ENCODE measurements at regions not wholly inside any gene's neighbourhood (a gene's known extent, or its start where the extent isn't known, plus 50 kb on each side); places are given as distances from the start of the nearest gene placed in this dataset.

DNA sequence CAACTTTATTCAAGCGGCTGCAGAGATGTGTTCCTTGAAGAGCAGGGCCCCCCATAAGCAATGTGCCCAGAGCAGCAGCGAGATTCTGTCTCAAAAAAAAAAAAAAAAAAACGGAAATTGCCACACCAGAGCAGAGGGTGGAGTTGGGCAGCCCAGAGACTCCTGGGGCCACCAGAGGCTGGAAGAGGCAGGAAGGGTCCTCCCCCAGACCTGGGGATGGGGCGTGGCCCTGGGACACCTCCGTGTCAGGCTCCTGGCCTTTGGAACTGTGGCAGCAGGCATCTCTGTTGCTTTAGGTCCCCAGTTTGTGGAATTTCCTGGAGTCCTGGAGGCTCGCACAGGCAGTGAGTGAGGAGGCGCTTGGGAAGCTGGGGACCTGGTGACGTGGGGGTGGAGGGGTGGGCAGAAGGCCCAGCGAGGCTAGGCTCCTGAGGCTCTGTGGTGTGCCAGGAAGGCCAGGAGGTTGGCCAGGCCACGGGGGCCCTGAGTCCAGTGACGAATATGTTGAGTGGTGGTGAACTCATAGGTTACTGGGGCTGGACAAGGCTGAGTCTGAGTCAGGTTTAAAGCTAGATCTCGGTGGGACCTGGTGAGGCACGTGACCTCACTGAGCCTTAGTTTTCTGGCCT is 735.6 kb downstream of the BRD1 start:
- DNase-seq = no peak

DNA sequence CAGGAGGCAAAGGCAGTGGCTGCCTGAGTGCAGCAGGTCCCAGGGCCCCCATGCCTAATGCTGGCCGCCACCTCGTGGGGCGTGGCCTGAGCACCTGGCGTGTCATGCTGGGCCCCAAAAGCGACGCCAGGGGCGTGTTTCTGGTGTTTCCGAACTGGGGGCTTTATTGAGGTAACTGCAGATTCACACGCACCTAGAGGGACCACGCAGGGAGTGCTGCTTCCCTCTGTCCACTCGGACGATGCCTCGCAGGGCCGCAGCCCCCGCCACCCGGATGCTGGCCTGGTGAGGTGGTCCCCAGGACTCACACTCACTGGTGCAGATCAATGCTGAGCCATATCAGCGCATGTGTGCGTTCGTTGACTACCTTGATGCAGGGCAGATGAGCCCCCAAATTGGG is 736.2 kb downstream of the BRD1 start:
- no peak for DNase-seq

DNA sequence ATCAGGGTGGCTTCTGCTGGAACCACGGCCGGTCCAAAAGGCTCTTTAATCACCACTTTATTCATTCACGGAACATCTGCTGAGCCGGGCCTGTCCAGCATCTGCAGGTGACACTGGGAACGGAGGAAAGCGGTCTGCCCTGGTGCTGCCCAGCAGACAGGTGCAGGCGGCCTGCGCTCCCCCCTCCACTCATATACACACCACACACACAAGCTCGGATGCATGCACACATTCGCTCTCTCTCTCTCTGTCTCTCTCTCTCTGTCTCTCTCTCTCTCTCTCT is 736.9 kb downstream of the BRD1 start:
- DNase-seq = no peak

DNA sequence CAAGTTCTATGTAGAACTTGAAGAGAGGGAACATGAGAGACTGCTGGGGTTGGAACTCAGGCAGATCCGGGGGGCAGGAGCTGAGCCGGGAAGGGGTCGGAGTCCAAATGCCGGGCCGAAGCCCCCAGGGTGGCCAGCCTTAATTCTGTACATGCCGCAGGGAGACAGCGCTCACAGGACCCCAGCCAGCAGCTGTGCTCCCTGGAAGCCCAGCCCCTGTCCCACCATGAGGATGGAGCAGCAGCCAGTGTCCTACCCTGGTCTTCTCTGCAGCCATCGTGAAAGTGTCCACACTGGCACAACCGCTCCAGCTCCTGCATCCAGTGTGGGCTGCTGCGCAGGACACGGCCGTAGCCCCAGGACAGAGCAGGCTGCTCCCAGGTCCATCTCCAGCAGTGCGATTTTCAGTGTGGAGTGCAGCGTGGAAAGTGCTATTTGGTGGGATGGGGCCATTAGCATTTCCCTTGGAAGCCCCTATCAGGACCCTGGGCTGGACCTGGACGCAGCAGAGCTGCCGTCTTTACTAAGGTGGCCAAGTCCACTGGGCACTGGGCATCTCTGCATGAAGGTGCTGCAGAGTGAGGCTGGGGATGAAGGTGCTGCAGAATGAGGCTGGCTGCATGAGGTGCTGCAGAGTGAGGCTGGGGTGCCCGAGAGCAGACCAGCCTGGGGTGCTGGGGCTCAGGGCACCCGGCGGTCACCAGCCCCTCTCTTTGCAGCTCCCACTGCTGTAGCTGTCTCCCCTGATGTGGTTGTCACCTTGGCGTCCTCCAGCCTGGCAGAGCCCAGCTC is 737.4 kb downstream of the BRD1 start:
- no peak for DNase-seq

DNA sequence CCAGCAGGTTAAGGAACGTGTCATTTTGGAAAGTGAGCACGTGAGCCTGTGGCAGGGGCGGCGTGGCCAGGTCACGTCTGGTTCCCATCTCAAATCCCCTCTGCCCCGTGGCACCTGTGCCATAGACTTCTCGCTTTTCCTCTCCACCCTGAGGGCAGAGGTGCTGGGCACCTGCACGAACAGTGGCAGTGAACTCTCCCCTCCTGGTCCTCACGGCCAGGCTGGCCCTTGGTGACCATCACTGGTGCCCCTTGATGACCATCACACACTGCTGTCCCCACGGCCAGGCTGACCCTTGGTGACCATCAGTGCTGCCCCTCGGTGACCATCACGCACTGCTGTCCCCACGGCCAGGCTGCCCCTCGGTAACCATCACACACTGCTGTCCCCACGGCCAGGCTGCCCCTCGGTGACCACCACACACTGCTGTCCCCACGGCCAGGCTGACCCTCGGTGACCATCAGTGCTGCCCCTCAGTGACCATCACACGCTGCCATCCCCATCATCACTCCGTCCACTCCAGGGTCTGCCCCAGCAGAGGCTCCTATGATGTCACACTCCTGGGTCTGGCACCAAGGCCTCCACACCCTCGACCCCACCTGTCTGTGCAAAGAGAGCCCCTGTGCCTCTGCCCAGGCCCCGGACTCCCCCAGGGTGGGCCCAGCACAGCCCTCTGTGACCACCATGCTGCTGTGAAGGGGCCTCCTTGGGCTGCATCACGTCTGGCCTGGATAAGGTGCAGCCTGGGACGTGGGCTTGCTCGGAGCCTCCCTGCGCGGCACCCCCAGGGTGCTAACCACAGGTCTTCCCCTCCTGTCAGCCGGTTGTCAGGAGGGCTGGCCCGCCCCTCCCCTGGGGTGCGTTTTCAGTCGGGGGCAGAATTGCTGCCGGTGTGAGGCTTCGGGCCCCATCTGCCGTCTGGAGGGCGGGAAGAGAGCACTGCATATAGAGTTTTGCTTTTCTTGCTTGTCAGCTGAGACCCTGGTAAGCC is 738.6 kb downstream of the BRD1 start:
- DNase-seq = no peak

DNA sequence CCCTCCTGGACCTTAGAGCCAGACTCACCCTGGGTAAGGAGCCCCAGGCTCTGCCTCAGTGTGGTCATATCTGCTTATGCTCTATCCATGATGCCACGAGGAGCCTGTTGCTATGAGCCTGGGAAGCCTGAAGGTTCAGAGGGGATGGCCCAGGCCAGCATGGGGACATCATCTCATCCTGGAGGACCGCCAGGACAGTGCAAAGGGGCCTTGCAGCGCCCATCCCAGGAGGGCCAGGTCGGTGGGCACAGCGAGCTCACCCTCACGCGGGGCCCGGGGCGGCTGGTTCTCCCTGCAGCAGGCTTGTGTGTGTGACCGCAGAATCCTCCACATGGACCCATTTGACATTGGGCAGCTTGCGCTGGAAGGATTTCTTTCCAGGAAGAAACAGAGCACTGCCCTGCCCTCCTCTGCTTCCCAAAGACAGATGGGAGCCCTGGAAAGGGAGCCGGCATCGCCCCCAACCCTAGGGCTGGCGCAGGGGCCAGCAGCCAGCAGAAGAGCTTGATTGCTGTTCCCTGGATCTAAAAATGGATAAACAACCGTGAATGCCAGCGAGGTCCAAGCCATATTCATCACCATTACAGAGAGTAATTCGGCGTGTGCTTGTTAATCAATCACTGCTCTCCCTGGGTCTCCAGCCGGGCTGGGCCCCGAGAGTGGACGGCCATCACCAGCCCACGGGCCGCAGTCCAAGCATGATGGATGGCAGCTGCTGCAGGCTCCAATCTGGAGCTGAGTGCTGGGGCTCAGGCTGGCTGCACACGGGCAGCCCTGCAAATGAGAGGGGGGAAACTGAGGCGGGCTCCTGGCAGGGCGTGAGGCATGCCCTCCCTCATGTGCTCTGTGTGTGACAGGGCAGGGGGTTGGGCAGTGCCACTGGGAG is 739.7 kb downstream of the BRD1 start:
- DNase-seq = no peak

DNA sequence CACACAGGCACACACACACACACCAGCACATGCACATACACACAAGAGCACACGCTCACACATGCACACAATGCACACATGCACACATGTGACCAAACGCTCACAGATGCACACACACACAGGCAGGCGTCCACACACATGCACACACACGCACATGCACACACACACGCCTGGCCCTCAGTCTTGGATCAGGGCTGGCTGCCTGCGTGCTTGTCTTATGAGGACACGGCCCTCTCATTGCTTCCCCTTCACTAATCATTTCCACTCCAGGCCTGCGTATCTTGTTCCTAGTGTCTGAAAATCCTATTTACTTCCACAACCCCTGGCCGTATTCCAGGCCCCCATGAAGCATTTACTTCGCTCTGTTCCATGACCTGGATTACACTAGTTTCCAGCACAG is 740.5 kb downstream of the BRD1 start:
- DNase-seq = no peak

DNA sequence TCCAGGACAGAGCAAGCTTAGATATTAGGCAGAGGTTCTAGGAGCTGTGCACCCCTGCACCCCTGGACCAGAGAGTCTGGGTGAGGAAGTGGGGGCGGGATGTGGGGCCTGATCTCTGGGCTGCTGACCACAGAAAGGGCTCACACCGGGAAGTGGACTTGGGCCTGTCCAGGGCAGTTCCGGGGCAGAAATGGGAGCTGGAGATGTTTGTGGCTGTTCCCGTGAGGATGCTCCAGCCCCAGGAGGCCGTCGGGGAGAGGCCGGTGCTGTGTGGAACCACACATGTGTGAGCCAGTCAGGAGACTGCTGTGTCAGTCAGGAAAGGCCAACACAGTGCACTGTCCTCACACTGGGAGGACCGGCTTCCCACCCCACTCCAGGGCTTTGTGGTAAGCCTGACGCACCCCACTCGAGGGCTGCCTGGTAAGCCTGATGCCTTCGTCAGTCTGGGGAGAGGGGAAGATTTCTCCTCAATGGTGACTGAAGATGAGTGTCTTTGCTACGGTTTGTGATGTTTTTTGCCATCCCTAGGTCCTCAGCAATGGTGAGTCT is 741.0 kb downstream of the BRD1 start:
- no peak for DNase-seq

DNA sequence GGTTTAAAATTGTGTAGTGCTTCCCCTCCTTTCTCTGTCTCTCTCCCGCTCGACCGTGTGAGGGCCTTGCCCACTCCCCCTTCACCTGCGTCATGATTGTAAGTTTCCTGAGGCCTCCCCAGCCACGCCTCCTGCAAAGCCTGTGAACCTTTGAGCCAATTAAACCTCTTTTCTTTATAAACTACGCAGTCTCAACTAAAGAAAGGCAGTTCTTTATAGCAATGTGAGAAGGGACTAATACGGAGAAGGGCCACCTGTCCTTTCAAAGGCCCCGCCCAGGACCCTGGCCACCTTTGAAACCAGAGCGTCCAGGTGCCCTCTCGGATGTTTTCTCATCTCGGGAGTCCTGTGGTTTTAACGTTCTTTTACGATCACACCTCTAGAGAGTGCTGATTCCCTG is 741.5 kb downstream of the BRD1 start:
- DNase-seq = no peak

DNA sequence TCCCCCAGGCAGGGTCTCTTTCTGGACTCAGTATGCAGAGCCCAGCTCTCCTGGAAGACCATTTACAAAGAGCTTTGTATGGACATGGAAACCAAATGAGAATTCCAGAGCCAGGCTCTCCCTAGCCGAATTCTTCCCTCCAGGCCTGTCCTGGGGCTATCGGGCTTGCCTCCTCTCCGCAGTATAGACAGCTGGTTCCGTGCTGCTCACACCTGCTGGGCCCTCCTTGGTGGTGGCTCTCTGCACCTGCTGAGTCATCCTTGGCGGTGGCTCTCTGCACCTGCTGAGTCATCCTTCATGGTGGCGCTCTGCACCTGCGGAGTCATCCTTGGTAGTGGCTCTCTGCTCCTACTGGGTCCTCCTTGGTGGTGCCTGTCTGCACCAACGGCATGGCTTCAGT is 743.5 kb downstream of the BRD1 start:
- no peak for DNase-seq

DNA sequence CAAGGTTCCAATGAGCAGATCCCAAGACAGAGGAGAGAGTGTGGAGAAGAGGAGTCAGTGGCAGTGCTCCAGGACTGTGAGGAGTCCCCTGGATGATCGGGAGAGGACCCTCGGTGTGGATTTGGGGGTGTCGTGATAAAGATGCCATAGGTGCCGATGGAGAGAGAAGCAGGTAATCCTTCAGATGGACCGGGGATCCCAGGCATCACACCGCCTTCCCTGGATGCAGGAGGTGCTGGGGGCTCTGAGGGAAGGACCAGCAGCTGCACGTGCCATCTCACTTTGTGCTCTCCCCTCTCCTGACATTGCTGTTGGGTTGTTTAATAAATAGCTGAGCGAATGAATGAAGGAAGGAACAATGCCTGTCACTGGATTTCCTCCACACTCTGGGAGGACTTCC is 744.1 kb downstream of the BRD1 start:
- no peak for DNase-seq

DNA sequence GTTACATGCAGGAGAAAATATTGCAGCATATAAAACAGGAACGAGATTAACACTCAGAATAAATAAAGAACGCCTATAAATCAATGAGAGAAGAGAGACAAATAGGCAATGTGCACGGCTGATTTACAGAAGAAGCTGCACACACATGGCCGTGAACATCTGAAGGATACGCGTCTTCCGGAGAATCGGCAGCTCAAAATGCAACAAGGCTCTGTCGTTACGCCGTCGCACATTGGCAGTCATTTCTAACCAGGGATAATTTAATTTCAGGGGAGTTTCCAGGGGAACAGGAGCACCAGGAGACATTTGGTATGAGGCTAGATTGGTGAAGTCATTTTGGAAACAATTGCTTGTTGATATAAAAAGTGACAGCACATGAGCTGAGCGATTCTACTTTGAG is 745.2 kb downstream of the BRD1 start:
- DNase-seq = no peak

DNA sequence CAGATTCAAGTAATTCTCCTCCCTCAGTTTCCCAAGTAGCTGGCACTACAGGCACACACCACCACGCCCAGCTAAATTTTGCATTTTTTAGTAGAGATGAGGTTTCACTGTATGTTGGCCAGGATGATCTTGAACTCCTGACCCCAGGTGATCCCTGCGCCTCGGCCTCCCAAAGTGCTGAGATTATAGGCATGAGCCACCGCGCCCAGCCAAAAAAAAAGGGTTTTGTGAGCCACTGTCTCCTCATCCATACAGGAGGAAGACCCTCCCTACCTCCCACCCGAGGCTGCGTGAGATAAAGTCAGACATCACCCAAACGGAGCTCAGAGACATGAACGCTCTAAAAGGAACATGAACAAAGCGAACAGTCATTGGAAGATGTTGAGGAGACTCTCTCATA is 745.7 kb downstream of the BRD1 start:
- no peak for DNase-seq

DNA sequence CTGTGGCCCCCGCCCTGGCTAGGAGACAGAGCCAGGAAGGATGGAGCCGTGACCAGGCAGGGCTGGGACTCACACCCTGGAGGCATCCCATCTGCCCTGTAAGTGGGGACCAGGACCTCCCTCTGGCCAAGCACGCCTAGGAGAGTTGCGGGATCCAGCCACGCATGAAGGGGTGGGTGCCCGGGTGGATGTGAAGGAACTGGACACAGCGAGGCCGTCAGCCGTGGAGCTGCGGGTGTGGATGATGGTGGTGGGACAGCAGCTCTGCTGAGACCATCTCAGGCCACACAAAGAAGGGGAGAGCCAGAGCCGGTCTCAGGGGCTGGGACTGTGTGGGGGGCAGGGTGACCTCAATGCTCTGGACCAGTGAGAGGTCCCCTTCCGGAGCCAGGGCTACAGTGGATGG is 746.4 kb downstream of the BRD1 start:
- no peak for DNase-seq

DNA sequence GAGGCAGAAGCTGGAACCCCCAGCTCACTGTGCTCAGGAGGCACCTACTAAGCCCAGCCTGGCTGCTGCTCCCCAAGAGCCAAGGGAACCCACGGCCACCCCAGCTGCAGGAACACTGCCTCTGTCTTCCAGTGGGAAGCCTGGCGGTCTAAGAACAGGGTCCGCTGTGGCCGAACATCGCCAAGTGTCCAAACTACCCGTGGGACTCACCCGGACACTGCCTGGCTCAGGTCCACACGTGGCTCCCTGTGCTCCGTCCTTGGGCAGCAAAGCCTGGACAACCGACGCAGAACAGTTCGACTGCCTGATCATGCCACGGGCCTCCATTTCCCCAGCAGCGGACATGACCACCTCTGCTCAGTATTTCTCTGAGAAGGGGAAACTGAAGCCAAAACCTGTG is 747.0 kb downstream of the BRD1 start:
- no peak for DNase-seq

DNA sequence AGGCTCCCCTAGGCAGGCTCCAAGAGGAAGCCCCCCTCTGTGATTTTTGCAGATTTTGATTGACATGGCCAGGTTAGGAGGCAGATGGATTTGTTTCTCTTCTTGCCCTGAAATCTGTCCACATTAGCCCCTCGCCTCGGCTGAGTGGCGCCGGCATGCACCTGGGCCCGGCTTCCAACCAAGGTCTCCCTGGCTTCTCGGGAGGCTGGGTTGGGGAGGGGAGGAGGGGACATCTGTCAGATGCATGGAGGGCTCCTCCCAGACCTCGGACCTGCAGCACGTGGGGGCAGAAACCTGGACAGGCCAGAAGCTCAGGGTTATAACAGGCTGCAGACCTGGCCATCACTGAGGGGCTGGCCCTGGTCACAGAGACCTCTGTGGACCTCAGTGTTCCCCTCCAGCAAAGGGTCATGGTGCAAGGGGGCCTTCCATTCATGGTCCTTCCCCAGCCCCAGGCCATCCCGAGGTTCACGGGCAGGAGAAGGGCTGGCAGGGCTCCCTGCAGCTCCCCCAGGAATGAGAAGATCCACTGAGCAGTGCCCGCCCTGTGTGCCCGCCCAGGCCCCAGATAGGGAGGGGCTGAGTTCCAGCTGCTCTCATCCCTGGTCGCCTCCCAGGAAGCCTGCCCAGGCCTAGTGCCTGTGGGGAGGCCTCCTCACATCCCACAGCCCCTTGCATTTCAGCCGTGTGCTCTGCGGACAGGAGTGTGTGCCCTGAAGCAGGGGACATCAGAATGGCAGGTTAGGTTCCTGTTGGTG is 747.8 kb downstream of the BRD1 start:
- DNase-seq = no peak

DNA sequence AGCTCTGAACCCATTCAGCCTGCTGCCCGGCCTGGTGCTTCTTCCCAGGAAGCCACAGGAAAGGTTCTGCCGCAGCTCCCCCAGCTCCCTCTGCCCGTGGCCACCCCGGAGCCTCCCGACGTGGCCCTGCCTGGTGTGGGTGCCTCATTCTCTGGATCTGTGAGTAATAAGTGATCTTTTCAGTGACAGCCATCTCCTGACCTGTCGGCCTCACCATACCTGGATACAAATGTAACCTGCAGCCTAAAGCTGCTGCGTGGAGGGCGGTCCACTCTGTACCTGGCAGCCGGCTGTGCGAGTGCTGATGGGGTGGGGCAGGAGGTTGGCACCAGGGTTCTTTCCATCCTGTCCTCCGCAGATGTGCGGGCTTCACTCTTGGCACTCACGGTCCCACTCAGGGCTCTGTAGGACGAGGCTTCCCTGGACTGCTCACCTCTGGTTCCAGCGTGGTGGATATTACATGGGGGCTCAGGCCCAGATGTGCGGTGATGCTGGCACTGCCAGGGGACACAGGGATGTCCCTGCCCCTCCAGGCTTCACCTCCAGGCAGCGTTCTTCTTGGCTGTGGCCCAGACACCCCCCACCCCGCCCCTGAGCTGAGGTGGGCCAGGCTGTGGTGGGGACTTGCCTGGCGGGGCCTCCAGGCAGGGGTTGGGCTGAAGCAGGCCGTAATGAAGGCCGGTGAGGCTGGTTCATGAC is 748.5 kb downstream of the BRD1 start:
- DNase-seq = no peak

DNA sequence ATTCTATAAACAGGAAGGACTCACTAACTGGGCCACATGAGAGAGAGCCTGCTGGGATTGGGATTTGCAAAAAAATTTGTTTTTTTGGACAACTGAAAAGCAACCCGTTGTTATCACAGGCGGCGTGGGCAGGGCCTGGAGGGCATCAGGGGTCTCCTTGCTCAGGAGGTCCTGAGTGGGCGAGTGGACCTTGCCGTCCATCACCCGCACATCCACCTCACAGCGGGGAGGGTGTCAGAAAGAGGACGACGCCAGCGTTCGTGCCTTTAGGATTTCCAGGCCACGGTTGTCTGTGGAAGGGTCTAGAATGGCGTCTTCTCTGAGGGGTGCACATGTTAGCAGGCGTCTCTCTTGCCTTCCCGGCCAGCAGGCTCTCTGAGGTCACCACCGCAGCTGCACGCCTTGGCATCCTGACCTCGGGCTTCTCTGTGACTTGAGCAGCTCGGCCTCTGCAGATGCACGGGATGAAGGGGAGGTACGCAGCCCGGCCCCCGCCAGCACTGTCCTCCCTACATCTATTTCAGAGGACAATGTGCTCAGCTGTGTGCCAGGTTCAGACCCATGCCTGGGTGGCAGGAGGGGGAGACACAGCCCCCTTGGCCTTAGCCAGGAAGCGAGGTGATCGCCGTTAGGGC is 749.5 kb downstream of the BRD1 start:
- DNase-seq = no peak

DNA sequence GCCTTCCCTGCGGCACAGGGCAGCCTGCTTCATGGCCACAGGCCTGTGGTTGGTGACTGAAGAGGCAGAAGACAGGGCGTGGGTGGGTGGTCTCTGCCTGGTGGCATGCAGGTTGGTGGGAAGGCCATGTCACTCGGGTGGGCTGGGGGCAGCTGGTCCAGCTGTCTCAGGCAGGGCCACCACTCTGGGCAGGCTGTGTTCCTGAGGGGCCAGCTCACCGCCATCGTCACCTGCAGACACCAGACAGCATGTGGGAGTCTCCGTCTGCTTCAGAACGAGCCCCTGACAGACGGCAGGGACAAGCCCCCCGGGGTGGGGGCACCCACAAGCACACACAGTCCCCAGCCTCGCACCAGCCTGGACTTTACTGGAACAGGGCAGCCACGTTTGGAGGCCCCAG is 750.1 kb downstream of the BRD1 start:
- no peak for DNase-seq

DNA sequence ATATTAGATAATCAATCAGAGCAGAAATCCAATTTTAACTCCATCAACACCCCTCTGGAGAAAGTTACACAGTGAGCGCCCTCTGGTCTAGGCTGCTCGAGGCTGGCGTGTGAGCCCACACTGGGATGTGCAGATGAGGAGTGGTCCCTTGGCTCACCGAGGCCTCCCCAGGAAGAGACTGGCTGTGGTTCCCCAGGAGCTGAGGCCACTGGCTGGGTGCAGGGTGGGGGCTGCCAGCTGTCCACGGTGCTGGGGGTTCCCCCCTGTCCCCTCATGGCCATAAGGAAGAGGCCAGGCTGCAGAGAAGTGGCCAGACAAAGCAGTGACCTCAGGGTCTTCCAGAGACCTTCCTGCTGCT is 750.7 kb downstream of the BRD1 start:
- DNase-seq = no peak
